B cell (primary cell): ENCODE measurements at regions not wholly inside any gene's neighbourhood (a gene's known extent, or its start where the extent isn't known, plus 50 kb on each side); places are given as distances from the start of the nearest gene placed in this dataset.

ENCODE experiments used
- ATAC-seq: fragments of 200-7000 bp; cut with Tn5 transposase; one replicate; pipeline ENCODE4 v1.10.0; 2021; ENCODE audit warnings: low read depth, mild to moderate bottlenecking, moderate number of reproducible peaks, moderate library complexity
- CTCF ChIA-PET: fragments of 350-600 bp; sonication (Branson Sonifier 250); formaldehyde crosslinking; loops from one replicate; lab custom pipeline; 2021; ENCODE audit warnings: antibody characterized with exemption, inconsistent platforms; lab: Charles Lee
- POLR2A ChIA-PET: fragments of 350-600 bp; sonication (Branson Sonifier 250); formaldehyde crosslinking; loops from one replicate; lab custom pipeline; 2021; ENCODE audit warnings: antibody characterized with exemption; lab: Charles Lee
- DNase-seq: peaks from one replicate; pipeline ENCODE4 v3.0.0; 2013
- H2AFZ ChIP-seq: 2 replicates; pipeline ENCODE4 v1.6.1; 2012; ENCODE audit warnings: mild to moderate bottlenecking, low read depth, low read length; ENCODE audit not compliant: insufficient read depth, poor library complexity, severe bottlenecking
- H3K27ac ChIP-seq, 2 donors: 1 replicate in 1 of 2; 2 replicates in 1 of 2; pipeline ENCODE4 v1.5.1; 2012 to 2013; ENCODE audit warnings: low read length in 2 of 2, mild to moderate bottlenecking in 2 of 2, moderate library complexity in 1 of 2
- H3K27me3 ChIP-seq, 4 experiments: fragments of 200-600 bp in 1 of 4; sonication (generic) in 1 of 4; replicated peaks in 1 of 4; 1 replicate in 2 of 4; 2 replicates in 2 of 4; pipeline versions ENCODE4 v1.6.1 to v1.7.0; 2013 to 2016; ENCODE audit warnings: low read length in 3 of 4, mild to moderate bottlenecking in 2 of 4, mixed read lengths in 1 of 4, moderate library complexity in 1 of 4; ENCODE audit not compliant: insufficient read depth in 4 of 4, control insufficient read depth in 3 of 4; ENCODE audit errors: control extremely low read depth in 1 of 4
- H3K36me3 ChIP-seq, 2 experiments: replicated peaks in 1 of 2; 1 replicate in 1 of 2; 2 replicates in 1 of 2; pipeline versions ENCODE4 v1.6.1 to v1.7.1; 2013; ENCODE audit warnings: low read length in 1 of 2; ENCODE audit not compliant: insufficient read depth in 2 of 2, control insufficient read depth in 1 of 2; ENCODE audit errors: control extremely low read depth in 1 of 2, extremely low read depth in 1 of 2
- H3K4me1 ChIP-seq, 2 donors: fragments of 200-600 bp in 1 of 2; sonication (generic) in 1 of 2; 1 replicate in 1 of 2; 2 replicates in 1 of 2; pipeline versions ENCODE4 v1.5.1 to v1.6.1; 2013 to 2017; ENCODE audit warnings: low read length in 2 of 2; ENCODE audit not compliant: control insufficient read depth in 2 of 2, insufficient read depth in 2 of 2
- H3K4me2 ChIP-seq: replicated peaks from 2 replicates; pipeline ENCODE3; 2012; ENCODE audit warnings: mild to moderate bottlenecking, low read depth, low read length; ENCODE audit not compliant: poor library complexity, severe bottlenecking
- H3K4me3 ChIP-seq, 5 experiments: fragments of 200-600 bp in 1 of 5; sonication (generic) in 1 of 5; 1 replicate in 3 of 5; 2 replicates in 2 of 5; pipeline versions ENCODE4 v1.5.1 to v1.7.0; 2011 to 2016; ENCODE audit warnings: low read length in 4 of 5, mild to moderate bottlenecking in 4 of 5, low read depth in 2 of 5, control low read depth in 1 of 5, moderate library complexity in 1 of 5; ENCODE audit not compliant: insufficient read depth in 1 of 5; ENCODE audit errors: control extremely low read depth in 1 of 5, extremely low read depth in 1 of 5
- H3K79me2 ChIP-seq: fragments of 200-600 bp; sonication (generic); one replicate; pipeline ENCODE4 v1.6.0; 2016; ENCODE audit warnings: low read length; ENCODE audit not compliant: control insufficient read depth, insufficient read depth
- H3K9ac ChIP-seq: fragments of 200-600 bp; sonication (generic); 2 replicates; pipeline ENCODE4 v1.6.1; 2017; ENCODE audit warnings: mild to moderate bottlenecking, low read length, moderate library complexity
- H3K9me3 ChIP-seq, 3 donors: one replicate each; pipeline versions ENCODE4 v1.6.1 to v1.7.1; 2013; ENCODE audit warnings: low read length in 2 of 3; ENCODE audit not compliant: control insufficient read depth in 2 of 3, insufficient read depth in 1 of 3; ENCODE audit errors: control extremely low read depth in 1 of 3
- H4K20me1 ChIP-seq: 2 replicates; pipeline ENCODE4 v1.6.0; 2012; ENCODE audit warnings: mild to moderate bottlenecking, low read length; ENCODE audit not compliant: insufficient read depth, control insufficient read depth, poor library complexity, severe bottlenecking
- H3K27ac Mint-ChIP-seq: one replicate; pipeline ENCODE4 v1.8.0; 2021; ENCODE audit warnings: mixed read lengths
- H3K27me3 Mint-ChIP-seq: one replicate; pipeline ENCODE4 v1.8.0; 2021; ENCODE audit warnings: mixed read lengths
- H3K4me1 Mint-ChIP-seq: one replicate; pipeline ENCODE4 v1.8.0; 2021; ENCODE audit warnings: mixed read lengths
- H3K4me3 Mint-ChIP-seq: one replicate; pipeline ENCODE4 v1.8.0; 2021; ENCODE audit warnings: mixed read lengths
- H3K9me3 Mint-ChIP-seq: one replicate; pipeline ENCODE4 v1.8.0; 2022; ENCODE audit warnings: mixed read lengths; ENCODE audit not compliant: insufficient read depth
- CTCF ChIP-seq: fragments of 200-600 bp; IDR thresholded peaks from one replicate; pipeline ENCODE4 v1.8.0; 2022; ENCODE audit warnings: antibody characterized with exemption, mild to moderate bottlenecking
- EZH2 ChIP-seq: IDR thresholded peaks from 2 replicates; pipeline ENCODE4 v1.6.1; 2012; ENCODE audit warnings: borderline replicate concordance, low read depth, mild to moderate bottlenecking, moderate library complexity, low read length; ENCODE audit not compliant: insufficient read depth, poor library complexity, severe bottlenecking
- WGBS: methylation state at CpG from one replicate; pipeline ENCODE4 v1.1.5; 2013; ENCODE audit warnings: missing lambda C conversion rate; ENCODE audit not compliant: insufficient coverage; 5-methylcytosine and 5-hydroxymethylcytosine counted together
- intact Hi-C: fragments of 100-400 bp; cut with micrococcal nuclease; formaldehyde crosslinking; loops from one replicate; pipeline ENCODE4 v1.10.0; 2022

GRCh38 chr6:133609415-133610226 is 279.3 kb upstream of the TCF21 start:
- Histone ChIP-seq H4K20me1 (no peaks in the 10 kb centered on the region), H3K27me3 (no peaks in the 10 kb centered on the region), H3K9ac (no peak overlapping the region), H3K27ac (no peak overlapping the region), H3K4me3 (no peak overlapping the region), H3K79me2 (no peaks in the 10 kb centered on the region), H3K4me1 (no peaks in the 10 kb centered on the region), H2AFZ (no peak overlapping the region), H3K4me2 (no peak overlapping the region), H3K9me3 (no peaks in the 10 kb centered on the region), H3K36me3 (no peaks in the 10 kb centered on the region)
- ATAC-seq (no peak), DNase-seq (no peak)
- no peak for TF ChIP-seq EZH2
- POLR2A ChIA-PET = no interaction called here
- H3K4me3 Mint-ChIP-seq = no peak overlapping the region
- H3K9me3 Mint-ChIP-seq = no peaks in the 10 kb centered on the region
- intact Hi-C loops = no loop called here
- no peaks in the 10 kb centered on the region for H3K27me3 Mint-ChIP-seq
- no peaks in the 10 kb centered on the region for H3K4me1 Mint-ChIP-seq
- CTCF ChIA-PET = no interaction called here
- H3K27ac Mint-ChIP-seq = no peak overlapping the region
- WGBS = 57% methylated on average over 2 of the region's 2 CpGs

GRCh38 chr6:133610227-133610840 is 278.6 kb upstream of the TCF21 start:
- Histone ChIP-seq H3K27ac (no peak overlapping the region), H4K20me1 (no peaks in the 10 kb centered on the region), H3K9ac (no peak overlapping the region), H3K79me2 (no peaks in the 10 kb centered on the region), H2AFZ (no peak overlapping the region), H3K27me3 (no peaks in the 10 kb centered on the region), H3K36me3 (no peaks in the 10 kb centered on the region), H3K9me3 (no peaks in the 10 kb centered on the region), H3K4me2 (no peak overlapping the region), H3K4me1 (no peaks in the 10 kb centered on the region), H3K4me3 (no peak overlapping the region)
- no peak overlapping the region for H3K4me3 Mint-ChIP-seq
- H3K27me3 Mint-ChIP-seq = no peaks in the 10 kb centered on the region
- no peaks in the 10 kb centered on the region for H3K4me1 Mint-ChIP-seq
- WGBS = 69% methylated on average over 2 of the region's 2 CpGs
- TF ChIP-seq CTCF = no peak
- no peak for TF ChIP-seq EZH2
- DNase-seq (no peak), ATAC-seq (no peak)
- ChIA-PET CTCF (no interaction called here), POLR2A (no interaction called here)
- intact Hi-C loops = no loop called here
- no peaks in the 10 kb centered on the region for H3K9me3 Mint-ChIP-seq
- H3K27ac Mint-ChIP-seq = no peak overlapping the region
